GM23338 (cell line): ENCODE measurements at regions not wholly inside any gene's neighbourhood (a gene's known extent, or its start where the extent isn't known, plus 50 kb on each side); places are given as distances from the start of the nearest gene placed in this dataset.

ENCODE experiments used
- ATAC-seq: fragments of 200-7000 bp; cut with Tn5 transposase; 3 replicates; pipeline ENCODE4 v1.9.1; 2020
- DNase-seq: peaks from one replicate; pipeline ENCODE4 v3.0.0-alpha.2; 2015; ENCODE audit warnings: low spot score
- H2AFZ ChIP-seq: fragments of 200-600 bp; sonication (generic); 2 replicates; pipeline ENCODE4 v1.8.0; 2016; ENCODE audit warnings: antibody characterized with exemption, mild to moderate bottlenecking, moderate library complexity
- H3F3A ChIP-seq: fragments of 200-600 bp; sonication (generic); replicated peaks from 2 replicates; pipeline ENCODE4 v1.8.0; 2017; ENCODE audit warnings: antibody characterized with exemption, mixed run types, low read depth
- H3K27ac ChIP-seq: fragments of 200-600 bp; sonication (generic); 2 replicates; pipeline ENCODE4 v1.6.1; 2016; ENCODE audit warnings: low read depth
- H3K27me3 ChIP-seq: fragments of 200-600 bp; sonication (generic); 2 replicates; pipeline ENCODE4 v1.8.0; 2016; ENCODE audit warnings: mild to moderate bottlenecking, mixed run types, moderate library complexity; ENCODE audit not compliant: insufficient read depth
- H3K36me3 ChIP-seq: fragments of 200-600 bp; sonication (generic); 2 replicates; pipeline ENCODE4 v1.8.0; 2016; ENCODE audit warnings: mild to moderate bottlenecking; ENCODE audit not compliant: insufficient read depth
- H3K4me1 ChIP-seq: fragments of 200-600 bp; sonication (generic); 2 replicates; pipeline ENCODE4 v1.8.0; 2016; ENCODE audit warnings: mild to moderate bottlenecking, moderate library complexity; ENCODE audit not compliant: insufficient read depth
- H3K4me2 ChIP-seq: fragments of 200-600 bp; sonication (generic); 2 replicates; pipeline ENCODE4 v1.7.1; 2017; ENCODE audit warnings: mixed run types
- H3K4me3 ChIP-seq: fragments of 200-600 bp; sonication (generic); 2 replicates; pipeline ENCODE4 v1.6.1; 2016; ENCODE audit warnings: mixed run types
- H3K79me2 ChIP-seq: fragments of 200-600 bp; sonication (generic); replicated peaks from 2 replicates; pipeline ENCODE4 v1.8.0; 2017; ENCODE audit warnings: mild to moderate bottlenecking; ENCODE audit not compliant: insufficient read depth
- H3K9me2 ChIP-seq: fragments of 200-600 bp; sonication (generic); 2 replicates; pipeline ENCODE4 v1.8.0; 2017; ENCODE audit not compliant: insufficient read depth
- H4K20me1 ChIP-seq: fragments of 200-600 bp; sonication (generic); replicated peaks from 2 replicates; pipeline ENCODE4 v1.8.0; 2017; ENCODE audit warnings: mild to moderate bottlenecking; ENCODE audit not compliant: insufficient read depth
- H3K27ac Mint-ChIP-seq: 2 replicates; pipeline ENCODE4 v1.8.0; 2020; ENCODE audit warnings: inconsistent platforms, mild to moderate bottlenecking, moderate library complexity, mixed read lengths
- H3K27me3 Mint-ChIP-seq: 3 replicates; pipeline ENCODE4 v1.8.0; 2022; ENCODE audit warnings: low read depth, mild to moderate bottlenecking, moderate library complexity, mixed read lengths, inconsistent platforms; ENCODE audit not compliant: insufficient read depth, poor library complexity
- H3K36me3 Mint-ChIP-seq: 3 replicates; pipeline ENCODE4 v1.8.0; 2021; ENCODE audit warnings: low read depth, mild to moderate bottlenecking, inconsistent platforms, moderate library complexity, mixed read lengths
- H3K4me1 Mint-ChIP-seq: 3 replicates; pipeline ENCODE4 v1.8.0; 2020; ENCODE audit warnings: mild to moderate bottlenecking, inconsistent platforms, mixed read lengths
- H3K4me3 Mint-ChIP-seq: 3 replicates; pipeline ENCODE4 v1.8.0; 2021; ENCODE audit warnings: moderate library complexity, mild to moderate bottlenecking, inconsistent platforms, mixed read lengths
- H3K9me3 Mint-ChIP-seq: 3 replicates; pipeline ENCODE4 v1.8.0; 2020; ENCODE audit warnings: moderate library complexity, mild to moderate bottlenecking, inconsistent platforms, mixed read lengths
- CREB1 ChIP-seq: fragments of 250-450 bp; sonication (Bioruptor Pico); IDR thresholded peaks from 2 replicates; pipeline ENCODE4 v1.5.0; 2020; ENCODE audit warnings: low read depth, mild to moderate bottlenecking, moderate library complexity
- CTCF ChIP-seq, 2 experiments: fragments of 200-600 bp in 1 of 2; sonication (generic) in 1 of 2; conservative IDR thresholded peaks; 2 replicates each; pipeline versions ENCODE4 v1.5.1 to v1.6.1; 2016 to 2017; ENCODE audit warnings: antibody characterized with exemption in 2 of 2, low read depth in 2 of 2, mild to moderate bottlenecking in 2 of 2, moderate library complexity in 1 of 2
- ETS1 ChIP-seq: IDR thresholded peaks from 2 replicates; pipeline ENCODE4 v1.6.1; 2016; ENCODE audit warnings: antibody characterized with exemption
- EZH2 ChIP-seq: fragments of 200-600 bp; sonication (generic); IDR thresholded peaks from one replicate; pipeline ENCODE4 v1.8.0; 2017; ENCODE audit warnings: antibody characterized with exemption, mild to moderate bottlenecking, low read depth; ENCODE audit not compliant: unreplicated experiment
- EZH2phosphoT487 ChIP-seq: fragments of 200-600 bp; sonication (generic); IDR thresholded peaks from one replicate; pipeline ENCODE4 v1.8.1; 2018; ENCODE audit warnings: antibody characterized with exemption; ENCODE audit not compliant: unreplicated experiment
- NANOG ChIP-seq: IDR thresholded peaks from 2 replicates; pipeline ENCODE4 v1.6.1; 2016; ENCODE audit warnings: antibody characterized with exemption, borderline replicate concordance
- ZNF114 ChIP-seq: fragments of 250-450 bp; sonication (Bioruptor Pico); IDR thresholded peaks from 2 replicates; pipeline ENCODE4 v1.5.0; 2020; ENCODE audit warnings: mild to moderate bottlenecking, moderate library complexity
- ZNF462 ChIP-seq: fragments of 250-450 bp; sonication (Bioruptor Pico); IDR thresholded peaks from 2 replicates; pipeline ENCODE4 v1.5.0; 2020; ENCODE audit warnings: mild to moderate bottlenecking, moderate library complexity
- TF ChIP-seq, protein P1 (sequence below): IDR thresholded peaks from one replicate; pipeline ENCODE4 v1.6.1; 2018; ENCODE audit warnings: antibody characterized with exemption; ENCODE audit not compliant: unreplicated experiment

- TF ChIP-seq, protein P1, sequence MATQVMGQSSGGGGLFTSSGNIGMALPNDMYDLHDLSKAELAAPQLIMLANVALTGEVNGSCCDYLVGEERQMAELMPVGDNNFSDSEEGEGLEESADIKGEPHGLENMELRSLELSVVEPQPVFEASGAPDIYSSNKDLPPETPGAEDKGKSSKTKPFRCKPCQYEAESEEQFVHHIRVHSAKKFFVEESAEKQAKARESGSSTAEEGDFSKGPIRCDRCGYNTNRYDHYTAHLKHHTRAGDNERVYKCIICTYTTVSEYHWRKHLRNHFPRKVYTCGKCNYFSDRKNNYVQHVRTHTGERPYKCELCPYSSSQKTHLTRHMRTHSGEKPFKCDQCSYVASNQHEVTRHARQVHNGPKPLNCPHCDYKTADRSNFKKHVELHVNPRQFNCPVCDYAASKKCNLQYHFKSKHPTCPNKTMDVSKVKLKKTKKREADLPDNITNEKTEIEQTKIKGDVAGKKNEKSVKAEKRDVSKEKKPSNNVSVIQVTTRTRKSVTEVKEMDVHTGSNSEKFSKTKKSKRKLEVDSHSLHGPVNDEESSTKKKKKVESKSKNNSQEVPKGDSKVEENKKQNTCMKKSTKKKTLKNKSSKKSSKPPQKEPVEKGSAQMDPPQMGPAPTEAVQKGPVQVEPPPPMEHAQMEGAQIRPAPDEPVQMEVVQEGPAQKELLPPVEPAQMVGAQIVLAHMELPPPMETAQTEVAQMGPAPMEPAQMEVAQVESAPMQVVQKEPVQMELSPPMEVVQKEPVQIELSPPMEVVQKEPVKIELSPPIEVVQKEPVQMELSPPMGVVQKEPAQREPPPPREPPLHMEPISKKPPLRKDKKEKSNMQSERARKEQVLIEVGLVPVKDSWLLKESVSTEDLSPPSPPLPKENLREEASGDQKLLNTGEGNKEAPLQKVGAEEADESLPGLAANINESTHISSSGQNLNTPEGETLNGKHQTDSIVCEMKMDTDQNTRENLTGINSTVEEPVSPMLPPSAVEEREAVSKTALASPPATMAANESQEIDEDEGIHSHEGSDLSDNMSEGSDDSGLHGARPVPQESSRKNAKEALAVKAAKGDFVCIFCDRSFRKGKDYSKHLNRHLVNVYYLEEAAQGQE = no peak
- TF ChIP-seq EZH2 = no peak
Observed at GRCh38 chr4:166577639-166578038, 656.7 kb downstream of the SPOCK3 start (continued).

DNA sequence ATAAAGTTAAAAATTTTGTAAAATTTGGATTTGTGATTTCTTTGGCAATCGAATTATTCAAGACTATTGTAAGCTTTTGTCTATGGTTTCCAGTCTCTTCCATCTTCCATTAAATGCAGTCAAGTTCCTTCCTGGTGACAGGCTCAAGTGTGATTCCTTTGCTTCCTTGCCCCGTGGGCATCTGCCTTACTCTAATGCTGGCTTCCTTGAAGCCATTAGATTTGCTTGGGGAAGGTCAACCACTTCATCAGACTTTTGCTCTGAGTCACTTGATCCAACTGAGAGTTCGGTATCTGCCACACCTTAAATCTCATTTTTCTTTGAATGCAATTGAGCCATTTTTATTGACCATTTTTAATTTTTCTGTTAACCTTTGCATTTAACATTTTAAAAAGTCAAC lies 648.8 kb downstream of the SPOCK3 start:
- Mint-ChIP-seq H3K4me3 (no peak overlapping the region), H3K27ac (no peak overlapping the region), H3K36me3 (no peaks in the 10 kb centered on the region), H3K4me1 (no peaks in the 10 kb centered on the region), H3K9me3 (no peaks in the 10 kb centered on the region), H3K27me3 (no peaks in the 10 kb centered on the region)
- no peaks in the 10 kb centered on the region for H3K9me2 ChIP-seq
- no peaks in the 10 kb centered on the region for H4K20me1 ChIP-seq
- H3K36me3 ChIP-seq = no peaks in the 10 kb centered on the region
- H3F3A ChIP-seq = no peaks in the 10 kb centered on the region
- no peaks in the 10 kb centered on the region for H3K27me3 ChIP-seq
- H2AFZ ChIP-seq = no peak overlapping the region
- no peak overlapping the region for H3K4me2 ChIP-seq
- H3K4me1 ChIP-seq = no peaks in the 10 kb centered on the region
- ATAC-seq (no peak), DNase-seq (no peak)
- H3K79me2 ChIP-seq = no peaks in the 10 kb centered on the region
- H3K27ac ChIP-seq = no peak overlapping the region
- no peak overlapping the region for H3K4me3 ChIP-seq
- no peak for TF ChIP-seq CTCF (conservative IDR thresholded peaks at IDR 0.05; ENCODE audit: low read depth in 2 of 2)
- no peak for TF ChIP-seq ZNF114 (CRISPR knock-in tag)
- TF ChIP-seq ETS1 = no peak
- TF ChIP-seq NANOG = no peak
- TF ChIP-seq, protein P1 = no peak
- TF ChIP-seq CREB1 = no peak
- TF ChIP-seq EZH2phosphoT487 = no peak
- no peak for TF ChIP-seq EZH2
- no peak for TF ChIP-seq ZNF462 (CRISPR knock-in tag)
